Coronary artery (tissue), 2 donors: ENCODE measurements at regions not wholly inside any gene's neighbourhood (a gene's known extent, or its start where the extent isn't known, plus 50 kb on each side); places are given as distances from the start of the nearest gene placed in this dataset.
"Not testable (repeated sequence)": the region's sequence is repeated elsewhere in the genome, so short reads cannot be mapped to it uniquely, and the experiment has no call there.

Source experiments
- DNase-seq: peaks from one replicate; pipeline ENCODE4 v3.0.0-alpha.2; 2017; ENCODE audit warnings: low spot score
- H3K27ac ChIP-seq, 2 donors: fragments of 200-600 bp; sonication (generic); one replicate each; pipeline ENCODE4 v1.5.1; 2016 to 2019
- H3K4me3 ChIP-seq: fragments of 200-600 bp; sonication (generic); 2 replicates; pipeline ENCODE4 v1.5.1; 2016; ENCODE audit warnings: mild to moderate bottlenecking, moderate library complexity
- CTCF ChIP-seq: fragments of 200-600 bp; sonication (generic); IDR thresholded peaks from one replicate; pipeline ENCODE4 v1.5.1; 2019; ENCODE audit warnings: antibody characterized with exemption

- Histone ChIP-seq H3K27ac (no peak overlapping the region), H3K4me3 (no peak overlapping the region)
- DNase-seq = no peak
- TF ChIP-seq CTCF = no peak
These were observed 617.2 kb upstream of the ADGRL2 start for GRCh38 chr1:81183553-81183952.

GRCh38 chr1:81183051-81183450, 617.7 kb upstream of the ADGRL2 start:
- Histone ChIP-seq H3K27ac (no peak overlapping the region), H3K4me3 (no peak overlapping the region)
- no peak for TF ChIP-seq CTCF
- DNase-seq = no peak

DNA sequence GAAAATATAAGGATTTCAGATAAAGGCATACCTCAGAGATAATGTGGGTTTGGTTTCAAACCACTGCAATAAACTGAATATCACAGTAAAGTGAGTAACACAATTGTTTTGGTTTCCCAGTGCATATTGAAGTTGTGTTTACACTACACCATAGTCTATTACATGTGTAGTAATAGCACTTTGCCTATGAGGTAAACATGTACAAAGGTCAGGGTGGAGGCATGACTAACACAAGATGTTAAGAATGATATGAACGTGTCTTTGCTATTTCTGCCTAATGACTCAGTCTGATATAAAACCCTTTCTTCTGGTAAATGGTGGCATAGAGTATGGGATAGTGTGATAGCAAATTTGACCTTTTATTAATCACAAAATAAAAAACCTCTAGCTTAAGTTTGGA, 621.5 kb upstream of the ADGRL2 start:
- no peak for DNase-seq
- TF ChIP-seq CTCF = no peak
- H3K27ac ChIP-seq = no peak overlapping the region
- no peak overlapping the region for H3K4me3 ChIP-seq

DNA sequence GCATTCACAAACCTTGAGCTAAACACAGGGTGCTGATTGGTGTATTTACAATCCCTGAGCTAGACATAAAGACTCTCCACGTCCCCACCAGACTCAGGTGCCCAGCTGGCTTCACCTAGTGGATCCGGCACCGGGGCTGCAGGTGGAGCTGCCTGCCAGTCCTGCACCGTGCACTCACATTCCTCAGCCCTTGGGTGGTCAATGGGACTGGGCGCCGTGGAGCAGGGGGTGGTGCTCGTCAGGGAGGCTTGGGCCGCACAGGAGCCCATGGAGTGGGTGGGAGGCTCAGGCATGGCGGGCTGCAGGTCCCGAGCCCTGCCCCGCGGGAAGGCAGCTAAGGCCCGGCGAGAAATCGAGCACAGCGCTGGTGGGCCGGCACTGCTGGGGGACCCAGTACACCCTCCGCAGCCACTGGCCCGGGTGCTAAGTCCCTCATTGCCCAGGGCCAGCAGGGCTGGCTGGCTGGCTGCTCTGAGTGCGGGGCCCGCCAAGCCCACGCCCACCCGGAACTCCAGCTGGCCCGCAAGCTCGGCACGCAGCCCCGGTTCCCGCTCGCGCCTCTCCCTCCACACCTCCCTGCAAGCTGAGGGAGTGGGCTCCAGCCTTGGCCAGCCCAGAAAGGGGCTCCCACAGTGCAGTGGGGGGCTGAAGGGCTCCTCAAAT, 622.2 kb upstream of the ADGRL2 start:
- not testable (repeated sequence) for H3K4me3 ChIP-seq, DNase-seq, H3K27ac ChIP-seq

- TF ChIP-seq CTCF = no peak
- no peak overlapping the region for H3K27ac ChIP-seq
- DNase-seq = no peak
- H3K4me3 ChIP-seq = no peak overlapping the region
These were observed 625.8 kb upstream of the ADGRL2 start for GRCh38 chr1:81174811-81175476.

GRCh38 chr1:81174052-81174451, 626.7 kb upstream of the ADGRL2 start:
- no peak overlapping the region for H3K27ac ChIP-seq
- TF ChIP-seq CTCF = no peak
- no peak overlapping the region for H3K4me3 ChIP-seq
- no peak for DNase-seq

DNA sequence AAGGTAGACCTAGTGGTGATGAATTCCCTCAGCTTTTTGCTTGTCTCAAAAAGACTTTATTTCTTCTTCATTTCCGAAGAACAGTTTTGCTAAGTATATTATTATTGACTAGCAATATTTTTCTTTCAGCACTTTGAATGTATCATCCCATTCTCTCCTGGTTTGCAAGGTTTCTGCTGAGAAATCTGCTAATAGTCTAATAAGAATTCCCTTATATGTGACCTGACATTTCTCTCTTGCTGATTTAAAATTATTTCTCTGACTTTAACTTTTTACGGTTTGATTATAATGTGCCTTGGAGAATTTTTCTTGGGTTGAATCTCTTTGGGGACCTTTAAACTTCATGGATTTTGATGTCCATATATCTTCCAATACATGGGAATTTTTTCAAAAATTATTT, 628.3 kb upstream of the ADGRL2 start:
- TF ChIP-seq CTCF = no peak
- Histone ChIP-seq H3K27ac (no peak overlapping the region), H3K4me3 (no peak overlapping the region)
- no peak for DNase-seq
